Middle frontal gyrus (tissue), 1 donor: ENCODE measurements at regions not wholly inside any gene's neighbourhood (a gene's known extent, or its start where the extent isn't known, plus 50 kb on each side); places are given as distances from the start of the nearest gene placed in this dataset.

Experiments
- DNase-seq: peaks from one replicate; pipeline ENCODE4 v3.0.0-alpha.2; 2015; ENCODE audit warnings: low spot score; ENCODE audit errors: extremely low spot score

GRCh38 chr1:244106837-244107493, 55.9 kb downstream of the ZBTB18 start:
- no peak for DNase-seq

- DNase-seq = no peak
Observed at GRCh38 chr1:244111027-244111426, 59.9 kb downstream of the ZBTB18 start.

GRCh38 chr1:244112041-244112440, 61.0 kb downstream of the ZBTB18 start:
- DNase-seq = no peak

- DNase-seq = no peak
Observed at GRCh38 chr1:244112636-244113035, 61.6 kb downstream of the ZBTB18 start.

- no peak for DNase-seq
Observed at GRCh38 chr1:244113532-244114320, 62.6 kb downstream of the ZBTB18 start.

- DNase-seq = no peak
Observed at GRCh38 chr1:244114892-244115291, 63.8 kb downstream of the ZBTB18 start.

DNA sequence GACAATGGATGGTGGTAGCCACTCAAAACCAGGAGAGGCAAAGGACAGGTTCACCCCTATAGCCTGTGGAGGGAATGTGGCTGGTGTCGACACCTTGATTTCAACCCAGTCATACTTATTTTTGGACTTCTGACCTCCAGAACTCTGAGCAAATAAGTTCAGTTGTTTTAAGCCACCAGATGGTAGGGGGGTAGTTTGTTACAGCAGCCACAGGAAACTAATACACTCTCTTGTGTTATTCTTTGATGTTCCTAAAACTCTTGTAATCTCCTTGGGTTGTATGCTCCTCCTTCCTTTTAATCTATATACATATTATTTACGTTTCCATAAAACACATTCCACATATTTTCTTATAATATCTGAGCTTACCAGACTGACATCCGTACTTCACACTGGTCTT, 65.9 kb downstream of the ZBTB18 start:
- no peak for DNase-seq

- DNase-seq = no peak
Observed at GRCh38 chr1:244118109-244118761, 67.2 kb downstream of the ZBTB18 start.

DNA sequence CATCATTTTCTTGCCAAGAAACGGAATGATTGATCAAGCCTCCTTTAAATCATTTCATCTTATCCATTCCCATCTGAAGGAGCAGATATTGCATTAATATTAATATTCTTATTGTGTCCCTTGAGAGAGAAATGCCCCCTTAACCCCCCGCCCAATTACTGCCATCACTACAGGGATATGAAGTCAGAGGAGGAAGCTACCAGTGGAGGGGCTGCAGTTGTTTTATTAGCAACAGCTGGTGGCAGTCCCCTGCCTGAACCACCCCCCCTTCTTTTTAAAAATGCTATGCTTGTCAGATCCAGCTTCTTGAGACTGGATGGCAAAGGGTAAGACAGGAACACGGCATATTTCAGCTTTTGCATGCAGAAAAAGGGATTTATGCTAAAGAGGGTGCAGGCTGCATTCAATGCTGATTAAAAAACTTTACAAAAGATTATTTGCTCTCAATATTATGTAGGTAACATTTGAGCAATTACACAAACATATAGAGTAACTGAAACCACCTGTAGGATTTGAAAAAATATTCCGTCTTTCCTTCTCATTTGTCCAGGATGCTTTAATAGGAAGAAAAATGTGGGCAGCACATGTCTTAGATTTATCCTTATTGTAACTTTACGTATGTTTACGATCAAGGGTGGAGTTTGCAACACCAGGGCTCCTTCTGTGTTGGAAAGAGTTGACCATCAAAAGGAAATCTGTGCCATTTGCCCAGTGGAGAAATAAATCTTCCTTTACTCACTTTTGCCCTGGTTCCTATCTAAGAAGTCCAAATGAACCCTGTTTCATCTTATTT, 77.7 kb downstream of the ZBTB18 start:
- DNase-seq = no peak

- no peak for DNase-seq
Observed at GRCh38 chr1:244137276-244137675, 86.2 kb downstream of the ZBTB18 start.

GRCh38 chr1:244137725-244138124, 86.6 kb downstream of the ZBTB18 start:
- DNase-seq = no peak

- DNase-seq = no peak
Observed at GRCh38 chr1:244138399-244138798, 87.3 kb downstream of the ZBTB18 start.

- no peak for DNase-seq
Observed at GRCh38 chr1:244139655-244140054, 88.6 kb downstream of the ZBTB18 start.

DNA sequence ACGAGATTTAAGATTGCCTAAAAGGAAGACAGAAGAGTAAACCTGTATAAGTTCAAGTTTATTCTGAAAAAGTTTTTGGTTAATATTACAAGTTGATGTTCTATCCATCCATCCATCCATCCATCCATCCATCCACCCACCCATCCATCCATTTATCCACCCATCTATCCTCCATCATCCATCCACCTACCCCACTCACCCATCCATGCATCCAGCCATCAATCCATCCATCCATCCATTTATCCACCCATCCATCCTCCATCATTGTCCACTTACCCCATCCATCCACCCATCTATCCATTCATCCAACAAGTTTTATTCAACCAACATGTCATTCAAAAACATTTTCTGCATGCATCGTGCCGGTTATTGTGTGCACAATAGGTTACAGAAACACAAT, 89.3 kb downstream of the ZBTB18 start:
- no peak for DNase-seq

- DNase-seq = no peak
Observed at GRCh38 chr1:244144053-244144452, 93.0 kb downstream of the ZBTB18 start.

DNA sequence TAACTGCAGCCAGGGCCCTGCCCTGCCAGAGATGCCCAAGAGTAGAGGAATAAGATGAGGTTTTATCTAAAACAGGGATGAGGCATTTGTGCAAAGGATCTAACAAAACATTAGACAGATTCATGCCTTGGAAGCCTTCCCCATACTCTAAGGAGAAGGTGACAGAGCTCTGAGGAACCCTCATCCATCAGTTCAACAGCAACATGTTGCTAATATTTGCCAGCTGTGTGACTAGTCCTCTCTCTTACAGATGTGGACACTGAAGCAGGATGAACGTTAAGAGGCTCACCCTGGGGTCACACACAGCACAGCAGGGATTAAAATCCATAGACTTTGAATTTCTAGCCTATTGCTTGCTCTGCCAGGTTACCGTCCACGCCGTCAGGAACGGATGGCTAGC, 99.0 kb downstream of the ZBTB18 start:
- no peak for DNase-seq

GRCh38 chr1:244150665-244151064, 99.6 kb downstream of the ZBTB18 start:
- DNase-seq = no peak

- DNase-seq = no peak
Observed at GRCh38 chr1:244151537-244151936, 100.5 kb downstream of the ZBTB18 start.

- no peak for DNase-seq
Observed at GRCh38 chr1:244154508-244154871, 103.4 kb downstream of the ZBTB18 start.

DNA sequence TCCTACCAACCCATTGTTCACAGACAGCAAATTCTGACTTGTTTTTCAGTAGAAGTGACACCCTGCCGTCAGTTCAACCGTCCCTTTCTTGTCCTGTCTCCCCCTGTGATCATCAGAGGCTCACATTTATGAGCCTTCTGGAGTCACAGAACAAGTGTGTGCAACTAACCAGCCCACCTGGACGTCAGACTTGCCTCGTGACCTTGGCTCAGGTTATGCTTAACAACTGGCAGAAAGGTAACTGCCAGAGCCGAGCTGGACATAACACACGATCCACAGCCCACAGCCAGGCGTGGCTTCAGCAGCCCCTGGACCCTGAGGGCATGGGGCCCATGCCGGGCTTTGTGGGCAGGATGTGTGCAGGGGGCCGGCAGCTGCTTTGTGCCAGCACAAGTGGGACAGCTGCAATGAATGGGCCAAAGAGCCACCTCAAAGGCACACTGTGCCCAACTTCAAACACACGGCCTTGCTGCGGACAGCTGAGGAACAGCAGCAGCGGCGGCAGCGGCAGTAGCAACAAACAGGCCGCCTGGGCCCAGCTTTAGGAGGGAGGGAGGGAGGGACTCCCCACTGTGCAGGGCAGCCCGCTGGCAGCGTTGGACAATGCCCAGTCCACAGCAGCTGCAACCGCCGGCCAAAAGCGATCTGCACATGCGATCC, 103.9 kb downstream of the ZBTB18 start:
- DNase-seq = peak; percentile 33

DNA sequence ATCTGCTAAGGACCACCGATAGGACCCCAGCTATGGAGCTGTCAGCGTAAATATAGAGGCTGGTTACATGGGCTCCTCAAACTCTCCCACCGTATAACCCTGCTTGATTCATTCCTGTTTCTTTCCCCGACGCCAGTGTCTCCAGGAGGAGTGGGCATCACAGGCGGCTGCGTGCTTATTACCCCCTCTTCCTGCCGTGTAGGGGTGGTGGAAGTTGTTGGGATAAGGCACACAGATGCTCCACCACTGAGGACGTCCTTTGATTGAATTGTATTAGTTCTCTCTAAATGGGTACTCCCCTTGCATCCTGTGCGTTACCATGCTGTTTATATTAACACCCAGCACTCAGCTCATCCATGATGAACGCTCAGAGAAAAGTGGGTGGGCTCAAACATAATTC, 104.6 kb downstream of the ZBTB18 start:
- DNase-seq = no peak
